ENCODE measurements at regions not wholly inside any gene's neighbourhood (a gene's known extent, or its start where the extent isn't known, plus 50 kb on each side); places are given as distances from the start of the nearest gene placed in this dataset.

DNA sequence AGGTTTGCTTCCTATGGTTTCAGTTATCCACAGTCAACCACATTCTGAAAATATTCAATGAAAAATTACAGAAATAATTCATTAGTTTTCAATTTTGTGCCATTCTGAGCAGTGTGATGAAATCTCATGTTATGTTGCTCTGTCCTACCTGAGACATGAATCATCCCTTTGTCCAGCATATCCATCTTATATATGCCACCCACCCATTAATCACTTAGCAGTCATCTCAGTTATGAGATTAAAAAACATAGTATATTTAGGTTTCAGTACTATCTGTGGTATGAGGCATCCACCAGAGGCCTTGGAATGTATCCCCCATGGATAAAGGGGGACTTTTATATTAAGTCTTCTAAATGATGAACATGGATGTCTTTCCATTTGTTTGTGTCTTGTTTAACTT is 64.7 kb upstream of the PROK2 start:
- Histone ChIP-seq H3K4me1 (ENCODE audit: control insufficient read depth in 1 of 2, insufficient read depth in 2 of 2, low read depth in 1 of 2, low read length in 1 of 2) (no peaks in the 10 kb centered on the region; a peak in 1 of 4 replicates), H3K27ac (ENCODE audit: low read depth in 2 of 2, low read length in 1 of 2) (no peak overlapping the region), H2AFZ (ENCODE audit: low read depth) (no peak overlapping the region), H4K20me1 (ENCODE audit: insufficient read depth) (no peaks in the 10 kb centered on the region), H3K9ac (no peak overlapping the region), H3K9me2 (no peaks in the 10 kb centered on the region), H3K79me2 (ENCODE audit: insufficient read depth) (no peaks in the 10 kb centered on the region), H3K27me3 (ENCODE audit: insufficient read depth) (no peaks in the 10 kb centered on the region), H3F3A (replicated peaks; ENCODE audit: insufficient read depth) (no peaks in the 10 kb centered on the region), H3K9me3 (no peaks in the 10 kb centered on the region), H3K4me2 (no peak overlapping the region), H3K36me3 (replicated peaks in 1 of 2; ENCODE audit: control insufficient read depth in 1 of 2, insufficient read depth in 2 of 2, low read length in 1 of 2) (no peaks in the 10 kb centered on the region), H3K4me3 (ENCODE audit: low read depth in 2 of 2, low read length in 1 of 2) (no peak overlapping the region)
- CTCF ChIA-PET: no interaction called here
- DNase-seq: no peak
- TF ChIP-seq NRF1 (IDR thresholded peaks at IDR 0.05; ENCODE audit: low read depth, low read length) (no peak), RCOR1 (IDR thresholded peaks at IDR 0.05; ENCODE audit: low read length) (no peak), CHD2 (IDR thresholded peaks at IDR 0.05; ENCODE audit: low read length, partially characterized antibody) (no peak)
- POLR2A ChIA-PET: no interaction called here

DNA sequence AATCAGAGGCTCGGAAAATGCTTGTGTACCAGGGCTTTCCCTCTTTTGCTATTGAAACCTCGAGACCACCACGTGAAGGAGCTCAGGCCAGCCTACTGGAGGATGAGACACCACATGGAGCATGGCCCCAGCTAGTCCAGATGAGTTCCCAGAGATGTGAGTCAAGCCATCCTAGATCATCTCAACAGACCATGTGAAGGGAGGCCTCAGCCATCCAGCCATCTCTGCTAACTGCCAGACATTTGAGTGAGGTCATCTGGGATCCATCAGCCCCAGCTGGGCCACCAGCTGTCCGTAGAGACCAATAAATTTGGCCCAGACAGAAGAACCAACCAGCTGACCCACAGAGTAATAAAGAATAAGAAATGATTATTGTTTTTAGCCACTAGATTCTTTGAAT is 62.8 kb upstream of the PROK2 start:
- CTCF ChIA-PET: interaction anchor here (0.8 kb wide), 1 partner anchor 14 kb away, joined by 3 read pairs; no protein-coding TSS in a partner anchor
- no peak overlapping the region for H3K4me2 ChIP-seq
- H3K9me3 ChIP-seq: no peaks in the 10 kb centered on the region
- no peaks in the 10 kb centered on the region for H3K9me2 ChIP-seq
- H2AFZ ChIP-seq (ENCODE audit: low read depth): no peak overlapping the region
- H3K4me3 ChIP-seq (ENCODE audit: low read depth in 2 of 2, low read length in 1 of 2): no peak overlapping the region
- WGBS (ENCODE audit: low lambda C conversion rate): 8% methylated on average over 4 of the region's 4 CpGs
- POLR2A ChIA-PET: no interaction called here
- H3K27me3 ChIP-seq (ENCODE audit: insufficient read depth): no peaks in the 10 kb centered on the region
- H3F3A ChIP-seq (replicated peaks; ENCODE audit: insufficient read depth): no peaks in the 10 kb centered on the region
- H3K79me2 ChIP-seq (ENCODE audit: insufficient read depth): no peaks in the 10 kb centered on the region
- H3K36me3 ChIP-seq (replicated peaks in 1 of 2; ENCODE audit: control insufficient read depth in 1 of 2, insufficient read depth in 2 of 2, low read length in 1 of 2): no peaks in the 10 kb centered on the region
- no peak for TF ChIP-seq NFIC (IDR thresholded peaks at IDR 0.05; ENCODE audit: borderline replicate concordance)
- no peak for TF ChIP-seq GABPA (IDR thresholded peaks at IDR 0.05; ENCODE audit: low read depth)
- no peak for TF ChIP-seq FOXM1 (IDR thresholded peaks at IDR 0.05; ENCODE audit: low read depth)
- TF ChIP-seq, protein P1, sequence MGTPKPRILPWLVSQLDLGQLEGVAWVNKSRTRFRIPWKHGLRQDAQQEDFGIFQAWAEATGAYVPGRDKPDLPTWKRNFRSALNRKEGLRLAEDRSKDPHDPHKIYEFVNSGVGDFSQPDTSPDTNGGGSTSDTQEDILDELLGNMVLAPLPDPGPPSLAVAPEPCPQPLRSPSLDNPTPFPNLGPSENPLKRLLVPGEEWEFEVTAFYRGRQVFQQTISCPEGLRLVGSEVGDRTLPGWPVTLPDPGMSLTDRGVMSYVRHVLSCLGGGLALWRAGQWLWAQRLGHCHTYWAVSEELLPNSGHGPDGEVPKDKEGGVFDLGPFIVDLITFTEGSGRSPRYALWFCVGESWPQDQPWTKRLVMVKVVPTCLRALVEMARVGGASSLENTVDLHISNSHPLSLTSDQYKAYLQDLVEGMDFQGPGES (IDR thresholded peaks at IDR 0.05; ENCODE audit: low read depth, low read length): no peak
- TF ChIP-seq, protein P2, sequence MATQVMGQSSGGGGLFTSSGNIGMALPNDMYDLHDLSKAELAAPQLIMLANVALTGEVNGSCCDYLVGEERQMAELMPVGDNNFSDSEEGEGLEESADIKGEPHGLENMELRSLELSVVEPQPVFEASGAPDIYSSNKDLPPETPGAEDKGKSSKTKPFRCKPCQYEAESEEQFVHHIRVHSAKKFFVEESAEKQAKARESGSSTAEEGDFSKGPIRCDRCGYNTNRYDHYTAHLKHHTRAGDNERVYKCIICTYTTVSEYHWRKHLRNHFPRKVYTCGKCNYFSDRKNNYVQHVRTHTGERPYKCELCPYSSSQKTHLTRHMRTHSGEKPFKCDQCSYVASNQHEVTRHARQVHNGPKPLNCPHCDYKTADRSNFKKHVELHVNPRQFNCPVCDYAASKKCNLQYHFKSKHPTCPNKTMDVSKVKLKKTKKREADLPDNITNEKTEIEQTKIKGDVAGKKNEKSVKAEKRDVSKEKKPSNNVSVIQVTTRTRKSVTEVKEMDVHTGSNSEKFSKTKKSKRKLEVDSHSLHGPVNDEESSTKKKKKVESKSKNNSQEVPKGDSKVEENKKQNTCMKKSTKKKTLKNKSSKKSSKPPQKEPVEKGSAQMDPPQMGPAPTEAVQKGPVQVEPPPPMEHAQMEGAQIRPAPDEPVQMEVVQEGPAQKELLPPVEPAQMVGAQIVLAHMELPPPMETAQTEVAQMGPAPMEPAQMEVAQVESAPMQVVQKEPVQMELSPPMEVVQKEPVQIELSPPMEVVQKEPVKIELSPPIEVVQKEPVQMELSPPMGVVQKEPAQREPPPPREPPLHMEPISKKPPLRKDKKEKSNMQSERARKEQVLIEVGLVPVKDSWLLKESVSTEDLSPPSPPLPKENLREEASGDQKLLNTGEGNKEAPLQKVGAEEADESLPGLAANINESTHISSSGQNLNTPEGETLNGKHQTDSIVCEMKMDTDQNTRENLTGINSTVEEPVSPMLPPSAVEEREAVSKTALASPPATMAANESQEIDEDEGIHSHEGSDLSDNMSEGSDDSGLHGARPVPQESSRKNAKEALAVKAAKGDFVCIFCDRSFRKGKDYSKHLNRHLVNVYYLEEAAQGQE (IDR thresholded peaks at IDR 0.05; ENCODE audit: low read depth, low read length): no peak
- no peak for TF ChIP-seq GATA2 (CRISPR knock-in tag; IDR thresholded peaks at IDR 0.05)
- no peak for TF ChIP-seq YY1 (IDR thresholded peaks at IDR 0.05; ENCODE audit: low read depth)
- no peak for TF ChIP-seq FOSL2 (IDR thresholded peaks at IDR 0.05; ENCODE audit: borderline replicate concordance, low read depth)
- no peak for TF ChIP-seq RAD21 (IDR thresholded peaks at IDR 0.05; ENCODE audit: low read length)
- no peak for TF ChIP-seq NRF1 (IDR thresholded peaks at IDR 0.05; ENCODE audit: low read depth, low read length)
- TF ChIP-seq SIN3A (IDR thresholded peaks at IDR 0.05; ENCODE audit: borderline replicate concordance, low read depth, low read length): no peak
- no peak for TF ChIP-seq TAF1 (IDR thresholded peaks at IDR 0.05; ENCODE audit: borderline replicate concordance, low read depth, low read length)
- no peak for TF ChIP-seq EZH2phosphoT487 (IDR thresholded peaks at IDR 0.05; ENCODE audit: borderline replicate concordance, low read depth)
- TF ChIP-seq SMC3 (IDR thresholded peaks at IDR 0.05; ENCODE audit: low read depth, low read length): no peak
- TF ChIP-seq FOXJ3 (CRISPR knock-in tag; IDR thresholded peaks at IDR 0.05): no peak
- no peak for TF ChIP-seq EP300 (IDR thresholded peaks at IDR 0.05; ENCODE audit: borderline replicate concordance in 1 of 2, low read depth in 1 of 2, low read length in 1 of 2)
- TF ChIP-seq ELF1 (IDR thresholded peaks at IDR 0.05): no peak
- no peak for TF ChIP-seq POLR2AphosphoS5 (IDR thresholded peaks at IDR 0.05; ENCODE audit: low read depth, low read length)
- TF ChIP-seq, protein P3, sequence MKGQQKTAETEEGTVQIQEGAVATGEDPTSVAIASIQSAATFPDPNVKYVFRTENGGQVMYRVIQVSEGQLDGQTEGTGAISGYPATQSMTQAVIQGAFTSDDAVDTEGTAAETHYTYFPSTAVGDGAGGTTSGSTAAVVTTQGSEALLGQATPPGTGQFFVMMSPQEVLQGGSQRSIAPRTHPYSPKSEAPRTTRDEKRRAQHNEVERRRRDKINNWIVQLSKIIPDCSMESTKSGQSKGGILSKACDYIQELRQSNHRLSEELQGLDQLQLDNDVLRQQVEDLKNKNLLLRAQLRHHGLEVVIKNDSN (IDR thresholded peaks at IDR 0.05; ENCODE audit: borderline replicate concordance, low read depth): no peak
- no peaks in the 10 kb centered on the region; a peak in 1 of 4 replicates for H3K4me1 ChIP-seq (ENCODE audit: control insufficient read depth in 1 of 2, insufficient read depth in 2 of 2, low read depth in 1 of 2, low read length in 1 of 2)
- DNase-seq: no peak
- H4K20me1 ChIP-seq (ENCODE audit: insufficient read depth): no peaks in the 10 kb centered on the region
- no peak overlapping the region for H3K27ac ChIP-seq (ENCODE audit: low read depth in 2 of 2, low read length in 1 of 2)
- no peak overlapping the region for H3K9ac ChIP-seq
